Esophagus squamous epithelium (tissue), 4 donors: ENCODE measurements at regions not wholly inside any gene's neighbourhood (a gene's known extent, or its start where the extent isn't known, plus 50 kb on each side); places are given as distances from the start of the nearest gene placed in this dataset.

Experiments used
- POLR2A ChIP-seq, 4 donors: fragments of 450-650 bp; IDR thresholded peaks; one replicate each; pipeline ENCODE4 v1.6.1; 2017; ENCODE audit warnings: antibody characterized with exemption in 4 of 4, mild to moderate bottlenecking in 4 of 4, moderate library complexity in 3 of 4
- TF ChIP-seq, protein P1 (sequence below), 6 experiments: fragments of 450-650 bp in 4 of 6; fragments of 200-600 bp in 2 of 6; sonication (generic) in 2 of 6; IDR thresholded peaks; one replicate each; pipeline ENCODE4 v1.5.1; 2016 to 2019; ENCODE audit warnings: antibody characterized with exemption in 6 of 6, mild to moderate bottlenecking in 4 of 6, moderate library complexity in 4 of 6

DNA sequence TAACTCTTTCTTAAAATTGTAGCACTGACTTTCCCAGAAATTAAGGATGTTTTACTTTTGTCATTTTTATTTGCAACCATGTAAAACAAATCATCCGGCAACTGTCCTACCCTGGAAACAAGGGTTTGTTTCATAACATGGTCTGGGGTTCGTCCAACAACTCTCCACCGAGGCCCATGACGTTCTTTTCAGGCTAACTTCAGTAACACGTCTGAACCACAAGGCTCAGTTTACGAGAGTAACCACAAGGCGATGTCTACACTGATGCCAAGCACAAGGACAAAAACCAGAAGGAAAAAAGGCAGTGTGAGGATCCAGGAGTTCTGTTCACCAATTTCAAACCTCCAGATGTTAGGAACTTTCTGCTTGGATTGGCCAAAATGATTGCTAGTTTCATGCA lies 546.1 kb downstream of the NTRK3 start:
- TF ChIP-seq, protein P1, sequence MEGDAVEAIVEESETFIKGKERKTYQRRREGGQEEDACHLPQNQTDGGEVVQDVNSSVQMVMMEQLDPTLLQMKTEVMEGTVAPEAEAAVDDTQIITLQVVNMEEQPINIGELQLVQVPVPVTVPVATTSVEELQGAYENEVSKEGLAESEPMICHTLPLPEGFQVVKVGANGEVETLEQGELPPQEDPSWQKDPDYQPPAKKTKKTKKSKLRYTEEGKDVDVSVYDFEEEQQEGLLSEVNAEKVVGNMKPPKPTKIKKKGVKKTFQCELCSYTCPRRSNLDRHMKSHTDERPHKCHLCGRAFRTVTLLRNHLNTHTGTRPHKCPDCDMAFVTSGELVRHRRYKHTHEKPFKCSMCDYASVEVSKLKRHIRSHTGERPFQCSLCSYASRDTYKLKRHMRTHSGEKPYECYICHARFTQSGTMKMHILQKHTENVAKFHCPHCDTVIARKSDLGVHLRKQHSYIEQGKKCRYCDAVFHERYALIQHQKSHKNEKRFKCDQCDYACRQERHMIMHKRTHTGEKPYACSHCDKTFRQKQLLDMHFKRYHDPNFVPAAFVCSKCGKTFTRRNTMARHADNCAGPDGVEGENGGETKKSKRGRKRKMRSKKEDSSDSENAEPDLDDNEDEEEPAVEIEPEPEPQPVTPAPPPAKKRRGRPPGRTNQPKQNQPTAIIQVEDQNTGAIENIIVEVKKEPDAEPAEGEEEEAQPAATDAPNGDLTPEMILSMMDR (IDR thresholded peaks at IDR 0.05): no peak
- TF ChIP-seq POLR2A (IDR thresholded peaks at IDR 0.05): no peak
